ELF-1 (cell line): ENCODE measurements at regions not wholly inside any gene's neighbourhood (a gene's known extent, or its start where the extent isn't known, plus 50 kb on each side); places are given as distances from the start of the nearest gene placed in this dataset.
"Not testable (repeated sequence)": the region's sequence is repeated elsewhere in the genome, so short reads cannot be mapped to it uniquely, and the experiment has no call there.

ENCODE experiments used
- DNase-seq: peaks from one replicate; pipeline ENCODE4 v3.0.0-alpha.2; 2016; ENCODE audit warnings: low read depth, low spot score

DNA sequence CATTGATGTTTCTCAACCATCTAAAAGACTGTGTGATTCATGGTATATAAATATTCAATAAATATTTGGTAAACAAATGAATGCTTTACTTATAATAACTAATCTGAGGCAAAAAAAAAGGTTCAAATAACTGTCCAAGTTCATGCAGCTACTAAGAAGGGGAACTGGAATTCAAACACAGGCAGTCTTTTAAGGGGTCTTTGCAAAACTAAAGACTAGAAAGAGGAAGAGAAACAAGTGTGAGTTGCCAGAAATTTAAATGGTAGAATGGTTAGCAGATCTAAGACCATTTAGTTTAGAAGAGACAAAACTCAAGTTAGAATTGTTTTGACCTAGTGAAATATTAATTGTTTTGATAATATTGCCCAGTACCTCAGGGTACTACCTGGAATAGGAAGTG is 642.0 kb upstream of the LRRN3 start:
- no peak for DNase-seq

DNA sequence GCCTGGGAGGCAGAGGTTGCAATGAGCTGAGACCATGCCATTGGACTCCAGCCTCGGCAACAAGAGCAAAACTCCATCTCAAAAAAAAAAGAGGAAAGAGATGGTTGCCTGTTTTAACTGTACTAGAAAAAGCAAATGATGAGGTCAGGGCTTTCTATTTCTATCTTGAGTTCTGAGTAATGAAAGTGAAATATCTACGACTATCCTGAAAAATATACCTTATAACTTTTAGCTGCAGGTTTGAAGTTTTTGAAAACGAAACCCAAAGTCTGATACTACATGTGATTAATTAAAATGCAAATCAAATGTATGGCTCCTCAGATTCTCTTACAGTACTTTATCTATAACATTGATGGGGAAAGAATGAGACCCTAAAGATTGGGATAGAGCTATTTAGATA is 636.2 kb upstream of the LRRN3 start:
- DNase-seq = no peak

- DNase-seq = no peak
These were observed 629.3 kb upstream of the LRRN3 start for GRCh38 chr7:110461621-110462020.

GRCh38 chr7:110470420-110470819 is 620.5 kb upstream of the LRRN3 start:
- DNase-seq = no peak

- not testable (repeated sequence) for DNase-seq
These were observed 618.5 kb upstream of the LRRN3 start for GRCh38 chr7:110472419-110472818.

DNA sequence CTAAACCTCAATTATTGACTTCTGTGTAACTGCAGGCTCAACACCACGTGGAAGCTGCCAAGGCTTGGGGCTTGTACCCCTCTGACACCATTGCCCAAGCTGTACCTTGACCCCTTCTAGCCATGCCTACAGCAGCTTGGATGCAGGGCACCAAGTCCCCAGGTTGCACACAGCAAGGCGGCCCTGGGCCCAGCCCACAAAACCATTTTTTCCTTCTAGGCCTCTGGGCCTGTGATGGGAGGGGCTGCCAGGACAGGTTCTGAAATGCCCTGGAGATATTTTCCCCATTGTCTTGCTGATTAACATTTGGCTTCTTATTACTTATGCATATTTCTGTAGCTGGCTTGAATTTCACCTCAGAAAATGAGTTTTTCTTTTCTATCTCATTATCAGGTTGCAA is 610.0 kb upstream of the LRRN3 start:
- no peak for DNase-seq

- DNase-seq = no peak
These were observed 607.4 kb upstream of the LRRN3 start for GRCh38 chr7:110483553-110483952.

DNA sequence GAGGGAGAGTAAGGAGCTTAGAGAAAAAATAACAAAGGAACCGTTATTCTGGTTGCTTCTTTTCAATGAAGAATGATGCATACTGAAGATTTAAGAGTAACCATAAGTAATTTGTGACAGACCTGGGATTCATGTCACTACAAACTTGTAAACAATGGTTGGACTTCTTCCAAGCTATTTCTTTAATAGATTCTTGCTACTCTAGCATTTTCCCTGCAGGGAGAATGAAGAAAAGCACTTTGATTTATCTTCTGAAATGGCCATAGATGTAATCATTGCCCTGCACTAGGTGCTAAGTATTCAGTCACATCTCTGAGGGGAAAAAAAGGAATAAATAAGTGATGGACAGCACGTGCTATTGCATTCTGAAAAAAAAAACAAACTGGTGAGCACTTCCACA is 606.6 kb upstream of the LRRN3 start:
- DNase-seq = no peak

GRCh38 chr7:110486549-110486948 is 604.4 kb upstream of the LRRN3 start:
- no peak for DNase-seq

- DNase-seq = no peak
These were observed 588.0 kb upstream of the LRRN3 start for GRCh38 chr7:110502888-110503465.

GRCh38 chr7:110507369-110507768 is 583.6 kb upstream of the LRRN3 start:
- no peak for DNase-seq

DNA sequence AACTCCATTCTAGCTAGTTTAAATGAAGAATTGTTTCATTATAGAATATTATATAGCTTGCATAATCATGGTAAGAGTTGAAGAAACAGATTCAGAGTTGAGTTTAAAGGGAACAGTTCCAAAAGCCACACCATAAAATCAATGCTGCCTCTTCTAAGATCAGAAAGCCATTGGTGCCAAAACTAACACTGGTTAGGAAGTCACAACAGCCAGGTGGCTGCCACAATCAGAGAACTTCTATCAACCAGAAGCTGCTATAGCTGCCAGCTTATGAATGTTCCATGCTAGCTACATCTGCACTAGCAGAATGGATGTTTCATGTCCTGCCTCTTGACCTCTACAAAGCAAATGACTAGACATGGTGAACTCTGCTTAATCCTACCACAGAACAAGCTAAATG is 583.1 kb upstream of the LRRN3 start:
- no peak for DNase-seq

- not testable (repeated sequence) for DNase-seq
These were observed 575.9 kb upstream of the LRRN3 start for GRCh38 chr7:110514975-110515551.

- DNase-seq = no peak
These were observed 571.1 kb upstream of the LRRN3 start for GRCh38 chr7:110519851-110520250.

GRCh38 chr7:110521357-110521911 is 569.5 kb upstream of the LRRN3 start:
- no peak for DNase-seq

- no peak for DNase-seq
These were observed 568.7 kb upstream of the LRRN3 start for GRCh38 chr7:110522061-110522760.

DNA sequence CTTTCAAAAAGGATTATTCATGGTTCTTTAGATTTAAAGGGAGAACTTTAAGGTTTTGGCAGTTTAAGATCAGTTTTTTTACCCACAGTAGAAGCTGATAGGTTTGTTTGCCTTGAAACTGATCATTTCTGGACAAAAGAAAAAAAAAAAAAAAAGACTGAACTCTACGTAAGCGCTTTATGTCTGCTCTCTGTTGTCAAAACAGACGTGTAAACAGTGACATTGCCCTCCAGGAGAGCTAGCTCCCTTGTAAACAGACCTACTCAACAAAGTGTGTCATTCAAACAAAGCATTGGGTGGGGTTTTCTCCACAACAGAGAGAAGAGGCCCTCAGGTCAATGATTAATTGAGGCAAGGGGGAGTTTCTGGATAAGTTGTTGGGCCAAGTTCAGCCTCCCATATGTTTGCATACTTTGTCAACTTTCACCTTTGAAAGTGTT is 568.1 kb upstream of the LRRN3 start:
- peak; percentile 85 for DNase-seq

DNA sequence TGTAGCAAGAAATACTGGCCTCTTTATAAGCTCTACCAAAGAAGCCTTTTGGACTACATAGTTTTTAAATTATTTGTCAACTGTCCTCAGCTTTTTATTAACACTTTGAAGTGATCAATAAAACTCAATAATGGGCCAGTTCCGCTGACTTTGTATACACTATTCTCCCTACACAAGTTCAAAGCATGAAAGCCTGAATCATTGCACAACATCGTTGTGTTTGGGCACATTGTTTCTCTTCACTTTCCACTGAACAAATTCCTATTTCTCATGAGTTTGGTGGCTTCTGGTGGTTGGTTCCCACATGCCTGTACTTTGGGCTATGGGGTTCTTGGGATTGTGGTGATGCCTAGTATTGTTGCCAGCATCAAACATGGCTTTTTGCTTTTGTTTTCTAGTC is 561.8 kb upstream of the LRRN3 start:
- DNase-seq = no peak

DNA sequence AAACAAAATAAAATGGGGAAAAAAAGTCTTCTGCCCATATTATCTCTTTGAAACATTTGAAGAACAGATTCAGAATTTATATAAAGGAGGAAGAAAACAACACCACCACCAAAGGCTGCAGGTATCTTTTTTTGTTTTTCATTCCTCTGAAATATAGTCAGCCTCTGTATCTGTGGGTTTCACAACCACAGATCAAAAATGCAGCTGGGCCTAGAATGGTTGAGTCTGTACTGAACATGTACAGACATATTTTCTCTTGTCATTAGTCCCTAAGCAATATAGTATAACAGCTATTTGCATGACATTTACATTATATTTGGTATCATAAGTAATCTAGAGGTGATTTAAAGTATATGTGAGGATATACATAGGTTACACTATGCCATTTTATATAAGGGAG is 559.7 kb upstream of the LRRN3 start:
- no peak for DNase-seq

- no peak for DNase-seq
These were observed 556.5 kb upstream of the LRRN3 start for GRCh38 chr7:110534241-110534931.

- no peak for DNase-seq
These were observed 551.7 kb upstream of the LRRN3 start for GRCh38 chr7:110539216-110539615.

DNA sequence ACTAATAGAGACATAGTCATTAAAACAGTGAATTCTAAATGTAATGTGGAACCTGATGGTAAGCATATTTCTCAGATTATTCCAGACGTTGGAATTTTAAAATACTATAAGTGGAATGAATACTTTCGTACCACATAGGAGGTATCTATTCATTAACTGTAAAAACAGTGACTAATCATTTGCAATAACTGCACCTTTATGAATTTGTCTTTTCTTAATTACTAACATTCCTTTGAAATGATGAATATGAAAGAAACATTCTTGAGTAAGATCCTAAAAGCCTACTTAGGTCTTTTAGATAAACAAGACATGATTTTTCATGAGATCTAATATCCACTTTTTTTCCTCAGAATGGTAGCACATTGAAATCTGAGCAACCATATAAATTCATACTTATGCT is 549.0 kb upstream of the LRRN3 start:
- DNase-seq = no peak
